K562 (cell line): ENCODE measurements at regions not wholly inside any gene's neighbourhood (a gene's known extent, or its start where the extent isn't known, plus 50 kb on each side); places are given as distances from the start of the nearest gene placed in this dataset.

Source experiments
- ATAC-seq: fragments of 200-7000 bp; cut with Tn5 transposase; 3 replicates; pipeline ENCODE4 v1.9.1; 2020; ENCODE audit warnings: moderate library complexity
- BruUV-seq: library from RNA; stranded (reverse); fragments of 400-500 nt; replicated peaks from 2 replicates; lab custom pipeline; 2021; lab: Mats Ljungman, UMichigan
- CTCF ChIA-PET: fragments of 300-600 bp; formaldehyde crosslinking; extraction: SDS; loops from one replicate; lab custom pipeline; 2021; ENCODE audit warnings: low intra/inter-chr PET ratio; lab: Yijun Ruan, JAX
- POLR2A ChIA-PET: fragments of 300-600, 350-650 bp; sonication (Branson Sonifier 250); formaldehyde crosslinking; extraction: SDS; loops from one replicate; lab custom pipeline; 2021; ENCODE audit warnings: antibody characterized with exemption, inconsistent platforms; lab: Yijun Ruan, JAX
- DNase-seq, 4 experiments: peaks; one replicate each; pipeline versions ENCODE4 v3.0.0 to v3.0.0-alpha.2; 2011 to 2018; ENCODE audit warnings: low spot score in 3 of 4, mixed read lengths in 3 of 4; ENCODE audit errors: extremely low read depth in 1 of 4
- FAIRE-seq: peaks from 2 replicates; lab custom pipeline; 2011; peaks lifted over from hg19 to GRCh38; lab: Jason Lieb, UNC
- H2AFZ ChIP-seq: 2 replicates; pipeline ENCODE4 v1.6.0; 2011; ENCODE audit warnings: low read depth, low read length, control low read depth, inconsistent platforms
- H3K27ac ChIP-seq: fragments of 200-600 bp; 3 replicates; pipeline ENCODE4 v1.8.0; 2011; ENCODE audit warnings: low read depth, mild to moderate bottlenecking, control low read depth, inconsistent platforms, low read length, moderate library complexity, mixed read lengths; ENCODE audit errors: extremely low read depth
- H3K27me3 ChIP-seq, 2 experiments: fragments of 300-600 bp in 1 of 2; 2 replicates in 1 of 2; 3 replicates in 1 of 2; pipeline versions ENCODE4 v1.6.0 to v1.8.0; 2011; ENCODE audit warnings: inconsistent platforms in 2 of 2, low read length in 2 of 2, mild to moderate bottlenecking in 1 of 2, mixed read lengths in 1 of 2, moderate library complexity in 1 of 2; ENCODE audit not compliant: control insufficient read depth in 2 of 2, insufficient read depth in 2 of 2
- H3K36me3 ChIP-seq: fragments of 300-600 bp; 3 replicates; pipeline ENCODE4 v1.8.0; 2011; ENCODE audit warnings: mild to moderate bottlenecking, low read length, inconsistent platforms; ENCODE audit not compliant: control insufficient read depth, insufficient read depth
- H3K4me1 ChIP-seq, 2 experiments: fragments of 200-600 bp in 1 of 2; replicated peaks in 1 of 2; 2 replicates in 1 of 2; 3 replicates in 1 of 2; pipeline versions ENCODE4 v1.5.1 to v1.8.0; 2011; ENCODE audit warnings: inconsistent platforms in 2 of 2, low read length in 2 of 2, mild to moderate bottlenecking in 1 of 2, mixed read lengths in 1 of 2, moderate library complexity in 1 of 2; ENCODE audit not compliant: control insufficient read depth in 2 of 2, insufficient read depth in 2 of 2
- H3K4me2 ChIP-seq: 2 replicates; pipeline ENCODE4 v1.6.1; 2011; ENCODE audit warnings: low read length, control low read depth, inconsistent platforms, mixed read lengths; ENCODE audit not compliant: insufficient read depth
- H3K4me3 ChIP-seq: fragments of 200-600 bp; sonication (generic), shearing (Covaris generic); 2 replicates; pipeline ENCODE4 v1.5.1; 2016; ENCODE audit warnings: control low read depth, inconsistent platforms
- H3K79me2 ChIP-seq: fragments of 200-600 bp; 3 replicates; pipeline ENCODE4 v1.8.0; 2011; ENCODE audit warnings: low read length, inconsistent platforms; ENCODE audit not compliant: control insufficient read depth, insufficient read depth
- H3K9ac ChIP-seq, 2 experiments: 2 replicates each; pipeline versions ENCODE4 v1.6.0 to v1.6.1; 2011; ENCODE audit warnings: low read depth in 2 of 2, low read length in 2 of 2, control low read depth in 1 of 2, inconsistent platforms in 1 of 2, mild to moderate bottlenecking in 1 of 2, mixed read lengths in 1 of 2; ENCODE audit not compliant: insufficient read depth in 1 of 2
- H3K9me1 ChIP-seq: one replicate; pipeline ENCODE4 v1.6.0; 2011; ENCODE audit warnings: inconsistent platforms, mild to moderate bottlenecking, low read length, moderate library complexity; ENCODE audit not compliant: control insufficient read depth, insufficient read depth
- H3K9me3 ChIP-seq: replicated peaks from 2 replicates; pipeline ENCODE4 v1.5.1; 2011; ENCODE audit warnings: low read depth, low read length, inconsistent platforms; ENCODE audit not compliant: control insufficient read depth, insufficient read depth
- H4K20me1 ChIP-seq: replicated peaks from 2 replicates; pipeline ENCODE4 v1.6.1; 2011; ENCODE audit warnings: low read length, inconsistent platforms, mixed read lengths; ENCODE audit not compliant: control insufficient read depth, insufficient read depth
- CHCHD3 ChIP-seq: fragments of 250-450 bp; sonication (Bioruptor Pico); IDR thresholded peaks from 2 replicates; pipeline ENCODE4 v2.1.2; 2022; ENCODE audit warnings: mild to moderate bottlenecking
- CHD1 ChIP-seq: fragments of 200-600 bp; sonication (generic); IDR thresholded peaks from one replicate; pipeline ENCODE4 v1.6.1; 2012; ENCODE audit warnings: mild to moderate bottlenecking, moderate library complexity, low read length, inconsistent platforms
- CREB1 ChIP-seq, 2 experiments: sonication (generic) in 1 of 2; formaldehyde crosslinking in 1 of 2; IDR thresholded peaks; 2 replicates each; pipeline versions ENCODE4 v1.6.1 to v1.8.0; 2012 to 2022; ENCODE audit warnings: inconsistent platforms in 1 of 2, mild to moderate bottlenecking in 1 of 2, missing genetic modification reagents in 1 of 2, moderate library complexity in 1 of 2
- DEAF1 ChIP-seq: fragments of 450-650 bp; formaldehyde crosslinking; IDR thresholded peaks from 2 replicates; pipeline ENCODE4 v1.4.0; 2020; ENCODE audit warnings: mild to moderate bottlenecking, moderate library complexity
- FOXK2 ChIP-seq, 2 experiments: fragments of 450-650 bp; IDR thresholded peaks in 1 of 2; conservative IDR thresholded peaks in 1 of 2; 2 replicates each; pipeline ENCODE4 v1.6.1; 2016; ENCODE audit warnings: low read depth in 2 of 2, mild to moderate bottlenecking in 1 of 2
- NFYB ChIP-seq: IDR thresholded peaks from 2 replicates; pipeline ENCODE4 v1.6.1; 2011; ENCODE audit warnings: mild to moderate bottlenecking, moderate library complexity; ENCODE audit not compliant: insufficient read length; ENCODE audit errors: extremely low read depth
- POLR2AphosphoS2 ChIP-seq: IDR thresholded peaks from 2 replicates; pipeline ENCODE4 v1.6.1; 2012; ENCODE audit warnings: low read length, improper control_type of control experiment
- PRMT5 ChIP-seq: sonication (generic); formaldehyde crosslinking; IDR thresholded peaks from 2 replicates; pipeline ENCODE4 v1.5.0; 2020; ENCODE audit warnings: missing genetic modification reagents
- RAD51 ChIP-seq: fragments of 450-650 bp; IDR thresholded peaks from 2 replicates; pipeline ENCODE4 v1.7.1; 2016; ENCODE audit warnings: low read depth, mild to moderate bottlenecking, borderline replicate concordance
- SAFB ChIP-seq: fragments of 200-400 bp; formaldehyde crosslinking; IDR thresholded peaks from 2 replicates; pipeline ENCODE4 v1.6.1; 2017; ENCODE audit warnings: low read depth, low read length, borderline replicate concordance
- TRIM24 ChIP-seq, 2 experiments: fragments of 450-650 bp; IDR thresholded peaks; 2 replicates each; pipeline ENCODE4 v1.6.1; 2016
- ZC3H11A ChIP-seq: IDR thresholded peaks from 2 replicates; pipeline ENCODE4 v1.6.1; 2012; ENCODE audit warnings: low read depth, low read length, improper control_type of control experiment
- ZNF175 ChIP-seq: fragments of 200-800 bp; sonication (Bioruptor generic); IDR thresholded peaks from 2 replicates; pipeline ENCODE4 v1.6.1; 2016; ENCODE audit warnings: low read depth, mild to moderate bottlenecking, missing genetic modification characterization, missing compliant biosample characterization
- ZNF740 ChIP-seq, 3 experiments: fragments of 200-800 bp in 1 of 3; sonication (Bioruptor generic) in 1 of 3; sonication (generic) in 1 of 3; formaldehyde crosslinking in 1 of 3; IDR thresholded peaks; 2 replicates each; pipeline versions ENCODE4 v1.6.1 to v1.8.0; 2016 to 2022; ENCODE audit warnings: mild to moderate bottlenecking in 2 of 3, missing compliant biosample characterization in 2 of 3, missing genetic modification characterization in 2 of 3, missing genetic modification reagents in 1 of 3
- ZNF766 ChIP-seq: fragments of 200-800 bp; sonication (Bioruptor generic); conservative IDR thresholded peaks from 2 replicates; pipeline ENCODE4 v1.6.1; 2016; ENCODE audit warnings: missing genetic modification characterization, missing compliant biosample characterization
- WGBS: fragments of 100-300 bp; shearing (Covaris generic); methylation state at CpG from one replicate; pipeline ENCODE4 v1.1.6; 2016; ENCODE audit warnings: low coverage, mixed read lengths; ENCODE audit not compliant: insufficient coverage; ENCODE audit errors: missing lambda C conversion rate; 5-methylcytosine and 5-hydroxymethylcytosine counted together
- in situ Hi-C: fragments of 300-500 bp; cut with MboI; formaldehyde crosslinking; loops from 4 replicates; pipeline ENCODE4 v1.15.0; 2018; ENCODE audit warnings: inconsistent platforms, mixed read lengths
- intact Hi-C: fragments of 100-400 bp; cut with micrococcal nuclease; formaldehyde crosslinking; loops from 2 replicates; pipeline ENCODE4 v1.14.2; 2022

- intact Hi-C loops = no loop called here
- Histone ChIP-seq H3K4me3 (no peak overlapping the region), H3K4me1 (no peaks in the 10 kb centered on the region), H3K36me3 (no peaks in the 10 kb centered on the region), H3K4me2 (no peak overlapping the region), H3K9ac (no peak overlapping the region), H4K20me1 (no peaks in the 10 kb centered on the region), H3K27me3 (no peaks in the 10 kb centered on the region), H3K79me2 (no peaks in the 10 kb centered on the region), H3K27ac (no peak overlapping the region), H2AFZ (no peak overlapping the region), H3K9me1 (no peaks in the 10 kb centered on the region), H3K9me3 (no peaks in the 10 kb centered on the region)
- CTCF ChIA-PET = no interaction called here
- WGBS = 6% methylated on average over 1 of the region's 1 CpG
- DNase-seq (no peak), FAIRE-seq (no peak), ATAC-seq (no peak)
- BruUV-seq = no TSS peak
- POLR2A ChIA-PET = no interaction called here
- in situ Hi-C loops = no loop called here
- TF ChIP-seq CHCHD3 (CRISPR knock-in tag) (no peak), TRIM24 (IDR thresholded peaks at IDR 0.05) (no peak), ZNF740 (CRISPR knock-in tag; IDR thresholded peaks at IDR 0.05) (no peak), ZNF740 (tag; IDR thresholded peaks at IDR 0.05) (no peak), CHD1 (no peak), FOXK2 (conservative IDR thresholded peaks at IDR 0.05 in 1 of 2, IDR thresholded peaks at IDR 0.05 in 1 of 2; ENCODE audit: low read depth in 2 of 2) (no peak), CREB1 (IDR thresholded peaks at IDR 0.05) (no peak), CREB1 (CRISPR knock-in tag; IDR thresholded peaks at IDR 0.05) (no peak), PRMT5 (CRISPR knock-in tag) (no peak), SAFB (no peak), POLR2AphosphoS2 (no peak), ZNF766 (CRISPR knock-in tag) (no peak), DEAF1 (no peak), ZNF175 (no peak), NFYB (no peak), RAD51 (no peak), ZC3H11A (no peak)
Observed at GRCh38 chr3:4151859-4152258, 151.3 kb upstream of the SETMAR start.
